Brain microvascular endothelial cell (primary cell): ENCODE measurements at regions not wholly inside any gene's neighbourhood (a gene's known extent, or its start where the extent isn't known, plus 50 kb on each side); places are given as distances from the start of the nearest gene placed in this dataset.

Experiments
- DNase-seq: peaks from one replicate; pipeline ENCODE4 v3.0.0-alpha.2; 2020
- H3K27ac ChIP-seq: fragments of 250-450 bp; sonication (Bioruptor Pico); 2 replicates; pipeline ENCODE4 v1.5.1; 2020; ENCODE audit warnings: mild to moderate bottlenecking, moderate library complexity
- H3K27me3 ChIP-seq: fragments of 250-450 bp; sonication (Bioruptor Pico); replicated peaks from 2 replicates; pipeline ENCODE4 v1.5.1; 2020; ENCODE audit warnings: mild to moderate bottlenecking
- H3K36me3 ChIP-seq: fragments of 250-450 bp; sonication (Bioruptor Pico); replicated peaks from 2 replicates; pipeline ENCODE4 v1.5.1; 2020; ENCODE audit warnings: mild to moderate bottlenecking
- H3K4me3 ChIP-seq: 2 replicates; pipeline ENCODE4 v1.5.1; 2011; ENCODE audit warnings: low read depth, mild to moderate bottlenecking, control low read depth, low read length, moderate library complexity
- in situ Hi-C: cut with HindIII; loops from 2 replicates; pipeline ENCODE4 v1.10.0; 2017; ENCODE audit warnings: low sequenced_read_pairs, low pct_ligation_motif_present
- TF ChIP-seq, protein P1 (sequence below): IDR thresholded peaks from 2 replicates; pipeline ENCODE4 v1.5.1; 2011; ENCODE audit warnings: low read depth, mild to moderate bottlenecking, moderate library complexity, low read length, control low read depth, inconsistent platforms; ENCODE audit errors: missing control alignments

DNA sequence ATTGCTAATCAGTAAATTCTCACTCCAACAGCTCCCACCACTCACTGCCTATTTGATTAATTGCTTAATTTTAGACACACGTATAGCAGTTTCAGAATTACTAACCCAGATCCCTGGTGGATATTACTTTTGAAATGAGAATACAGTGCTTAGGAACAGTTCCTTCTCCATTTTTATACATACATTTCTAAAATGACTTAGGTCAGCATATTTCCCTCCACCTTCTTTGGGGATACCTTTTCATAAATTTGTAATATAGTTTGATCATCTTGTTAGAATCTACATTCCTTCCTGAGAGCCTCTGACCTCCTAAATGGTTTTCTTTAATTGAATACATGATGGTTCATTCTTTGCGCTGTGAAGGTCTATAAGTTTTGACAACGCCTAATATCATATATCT lies 279.8 kb upstream of the NETO1 start:
- no peak overlapping the region for H3K27ac ChIP-seq
- TF ChIP-seq, protein P1, sequence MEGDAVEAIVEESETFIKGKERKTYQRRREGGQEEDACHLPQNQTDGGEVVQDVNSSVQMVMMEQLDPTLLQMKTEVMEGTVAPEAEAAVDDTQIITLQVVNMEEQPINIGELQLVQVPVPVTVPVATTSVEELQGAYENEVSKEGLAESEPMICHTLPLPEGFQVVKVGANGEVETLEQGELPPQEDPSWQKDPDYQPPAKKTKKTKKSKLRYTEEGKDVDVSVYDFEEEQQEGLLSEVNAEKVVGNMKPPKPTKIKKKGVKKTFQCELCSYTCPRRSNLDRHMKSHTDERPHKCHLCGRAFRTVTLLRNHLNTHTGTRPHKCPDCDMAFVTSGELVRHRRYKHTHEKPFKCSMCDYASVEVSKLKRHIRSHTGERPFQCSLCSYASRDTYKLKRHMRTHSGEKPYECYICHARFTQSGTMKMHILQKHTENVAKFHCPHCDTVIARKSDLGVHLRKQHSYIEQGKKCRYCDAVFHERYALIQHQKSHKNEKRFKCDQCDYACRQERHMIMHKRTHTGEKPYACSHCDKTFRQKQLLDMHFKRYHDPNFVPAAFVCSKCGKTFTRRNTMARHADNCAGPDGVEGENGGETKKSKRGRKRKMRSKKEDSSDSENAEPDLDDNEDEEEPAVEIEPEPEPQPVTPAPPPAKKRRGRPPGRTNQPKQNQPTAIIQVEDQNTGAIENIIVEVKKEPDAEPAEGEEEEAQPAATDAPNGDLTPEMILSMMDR, result no peak
- in situ Hi-C loops, result no loop called here

DNA sequence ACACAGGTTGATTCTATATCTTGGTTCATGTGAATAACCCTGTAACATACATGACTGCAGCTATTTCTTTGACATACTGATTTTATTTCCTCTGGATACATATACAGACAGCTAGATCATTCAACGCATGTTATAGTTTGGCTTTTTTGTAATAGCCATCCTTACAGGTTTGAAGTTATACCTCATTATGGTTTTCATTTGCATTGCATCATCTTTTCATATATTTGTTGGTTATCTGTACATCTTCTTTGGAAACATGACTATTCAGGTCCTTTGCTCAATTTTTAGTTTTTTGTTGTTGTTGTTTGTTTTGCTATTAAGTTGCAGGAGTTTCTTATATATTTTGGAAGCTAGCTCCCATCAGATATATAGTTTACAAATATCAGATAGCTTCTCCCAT lies 276.2 kb upstream of the NETO1 start:
- Histone ChIP-seq H3K27me3 (no peaks in the 10 kb centered on the region), H3K36me3 (no peaks in the 10 kb centered on the region), H3K27ac (no peak overlapping the region), H3K4me3 (no peak overlapping the region)
- TF ChIP-seq, protein P1, result no peak
- in situ Hi-C loops, result no loop called here
- DNase-seq, result no peak

More for the DNA sequence above, 279.8 kb upstream of the NETO1 start:
- Histone ChIP-seq H3K4me3 (no peak overlapping the region), H3K27me3 (no peaks in the 10 kb centered on the region), H3K36me3 (no peaks in the 10 kb centered on the region)
- no peak for DNase-seq

DNA sequence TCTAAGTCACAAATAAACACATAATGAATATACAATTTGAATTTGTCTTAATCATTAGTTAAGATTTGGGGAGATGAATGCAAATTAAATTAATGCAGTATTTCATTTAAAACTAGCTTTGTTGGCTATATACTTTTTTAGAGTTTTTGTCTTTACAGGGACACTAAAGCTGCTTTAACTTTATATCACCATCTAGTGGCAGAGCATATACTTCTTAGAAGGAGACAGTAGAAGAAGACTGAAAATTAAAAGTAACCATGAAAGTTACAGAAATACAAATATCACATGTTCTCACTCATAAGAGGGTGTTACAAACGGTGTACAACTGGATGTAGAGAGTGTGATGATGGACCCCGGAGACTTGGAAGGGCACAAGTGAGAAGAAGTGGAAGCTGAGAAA lies 268.3 kb upstream of the NETO1 start:
- no peak overlapping the region for H3K4me3 ChIP-seq
- no peak overlapping the region for H3K27ac ChIP-seq
- H3K27me3 ChIP-seq, result no peaks in the 10 kb centered on the region
- TF ChIP-seq, protein P1, result peak; percentile 21
- H3K36me3 ChIP-seq, result no peaks in the 10 kb centered on the region
- in situ Hi-C loops, result no loop called here
- DNase-seq, result no peak

- H3K36me3 ChIP-seq, result no peaks in the 10 kb centered on the region
- no peak for DNase-seq
- no peaks in the 10 kb centered on the region for H3K27me3 ChIP-seq
- in situ Hi-C loops, result no loop called here
- TF ChIP-seq, protein P1, result no peak
- no peak overlapping the region for H3K27ac ChIP-seq
- H3K4me3 ChIP-seq, result no peak overlapping the region
These were observed 256.4 kb upstream of the NETO1 start for GRCh38 chr18:73124175-73124574.

DNA sequence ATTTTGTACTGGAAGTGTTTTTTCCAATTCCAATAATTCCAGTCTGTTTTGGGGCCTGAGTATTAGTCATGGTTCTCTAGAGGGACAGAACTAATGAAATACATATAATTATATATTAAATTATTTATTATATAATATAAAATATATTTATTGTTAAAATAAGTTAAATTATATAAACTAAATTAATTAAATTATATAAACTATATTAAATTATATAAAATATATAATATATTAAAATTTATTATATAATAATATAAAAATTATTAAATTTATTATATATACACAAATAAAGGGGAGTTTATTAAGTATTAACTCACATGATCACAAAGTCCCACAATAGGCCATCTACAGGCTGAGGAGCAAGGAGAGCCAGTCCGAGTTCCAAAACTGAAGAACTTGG lies 253.4 kb upstream of the NETO1 start:
- Histone ChIP-seq H3K27me3 (no peaks in the 10 kb centered on the region), H3K27ac (no peak overlapping the region), H3K36me3 (no peaks in the 10 kb centered on the region), H3K4me3 (no peak overlapping the region)
- TF ChIP-seq, protein P1, result no peak
- in situ Hi-C loops, result no loop called here
- no peak for DNase-seq

- TF ChIP-seq, protein P1, result no peak
- Histone ChIP-seq H3K27ac (no peak overlapping the region), H3K4me3 (no peak overlapping the region), H3K36me3 (no peaks in the 10 kb centered on the region), H3K27me3 (no peaks in the 10 kb centered on the region)
- no peak for DNase-seq
- in situ Hi-C loops, result no loop called here
These were observed 252.8 kb upstream of the NETO1 start for GRCh38 chr18:73120626-73121025.
